AG08395 (cell line): ENCODE measurements at regions not wholly inside any gene's neighbourhood (a gene's known extent, or its start where the extent isn't known, plus 50 kb on each side); places are given as distances from the start of the nearest gene placed in this dataset.

Experiments used
- DNase-seq: peaks from one replicate; pipeline ENCODE4 v3.0.0; 2012; ENCODE audit warnings: mixed read lengths, low spot score

DNA sequence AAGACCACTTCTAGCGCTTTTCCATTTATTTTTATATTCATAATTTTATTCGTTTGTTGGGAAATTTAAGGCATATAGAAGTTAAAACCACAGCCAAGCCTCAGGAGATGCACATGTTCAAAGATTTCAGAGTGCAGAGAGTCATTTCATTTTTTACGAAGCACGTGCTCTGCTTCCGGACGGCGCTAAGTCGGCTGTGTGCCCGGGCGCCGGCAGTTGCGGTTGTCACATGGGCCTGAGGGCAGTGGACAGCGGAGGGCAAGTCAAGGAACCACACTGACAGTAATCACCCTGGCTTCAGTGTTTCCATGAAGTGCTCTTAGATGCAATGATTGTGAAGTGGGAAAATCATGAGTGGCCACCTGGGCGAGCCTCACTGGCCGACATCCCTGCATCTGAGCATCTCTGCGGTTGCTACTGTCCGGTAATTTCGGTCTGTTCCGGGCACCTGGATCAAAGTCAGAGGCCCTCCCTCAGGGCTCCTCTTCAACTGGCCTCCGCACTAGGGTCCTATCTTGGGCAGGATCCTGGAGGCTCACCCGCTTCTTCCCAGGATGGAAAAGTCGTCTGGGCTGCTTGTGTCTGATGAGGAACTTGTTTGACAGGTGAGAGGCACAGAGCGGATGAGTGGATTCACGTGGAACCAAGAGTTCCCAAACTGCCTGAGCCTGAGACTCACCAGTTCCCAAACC is 90.8 kb downstream of the DACT2 start:
- DNase-seq, result no peak

DNA sequence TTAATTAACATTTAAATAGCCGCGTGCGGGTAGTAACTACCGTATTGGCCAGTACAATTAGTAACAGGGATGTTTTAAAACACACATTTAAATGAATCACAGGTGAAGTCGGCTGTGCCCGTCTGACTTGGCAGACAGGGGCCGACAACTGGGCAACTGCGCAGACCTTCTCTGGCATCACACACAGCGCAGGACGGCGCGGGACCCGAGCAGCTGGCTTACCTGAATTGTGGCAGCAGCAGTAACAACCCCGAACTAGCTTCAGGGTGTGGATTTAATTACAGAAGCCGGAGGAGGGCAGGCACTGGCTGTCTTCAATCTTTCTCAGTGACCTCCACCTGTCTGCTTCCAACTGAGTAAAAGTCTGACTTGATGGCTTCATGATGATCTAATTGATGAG is 91.7 kb downstream of the DACT2 start:
- DNase-seq, result no peak

DNA sequence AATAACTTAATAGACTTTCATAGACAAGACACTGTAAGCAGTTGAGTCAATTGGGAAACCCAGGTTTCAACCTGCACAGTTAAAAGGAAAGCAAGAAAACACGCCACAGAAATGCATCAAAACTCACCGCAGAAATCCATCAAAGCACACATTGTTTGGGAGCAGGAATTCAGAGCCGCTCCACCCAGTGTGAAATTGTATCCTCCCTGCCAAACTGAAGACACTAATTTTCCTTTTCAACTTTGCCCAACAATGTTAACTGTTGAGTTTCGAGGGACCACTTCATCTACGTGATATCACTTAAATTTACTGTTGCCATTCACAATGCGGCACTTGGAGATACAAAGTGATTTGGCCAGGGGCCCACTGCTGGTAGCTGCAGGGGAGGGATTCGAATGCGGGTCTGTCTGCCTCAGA is 92.7 kb downstream of the DACT2 start:
- DNase-seq, result no peak

DNA sequence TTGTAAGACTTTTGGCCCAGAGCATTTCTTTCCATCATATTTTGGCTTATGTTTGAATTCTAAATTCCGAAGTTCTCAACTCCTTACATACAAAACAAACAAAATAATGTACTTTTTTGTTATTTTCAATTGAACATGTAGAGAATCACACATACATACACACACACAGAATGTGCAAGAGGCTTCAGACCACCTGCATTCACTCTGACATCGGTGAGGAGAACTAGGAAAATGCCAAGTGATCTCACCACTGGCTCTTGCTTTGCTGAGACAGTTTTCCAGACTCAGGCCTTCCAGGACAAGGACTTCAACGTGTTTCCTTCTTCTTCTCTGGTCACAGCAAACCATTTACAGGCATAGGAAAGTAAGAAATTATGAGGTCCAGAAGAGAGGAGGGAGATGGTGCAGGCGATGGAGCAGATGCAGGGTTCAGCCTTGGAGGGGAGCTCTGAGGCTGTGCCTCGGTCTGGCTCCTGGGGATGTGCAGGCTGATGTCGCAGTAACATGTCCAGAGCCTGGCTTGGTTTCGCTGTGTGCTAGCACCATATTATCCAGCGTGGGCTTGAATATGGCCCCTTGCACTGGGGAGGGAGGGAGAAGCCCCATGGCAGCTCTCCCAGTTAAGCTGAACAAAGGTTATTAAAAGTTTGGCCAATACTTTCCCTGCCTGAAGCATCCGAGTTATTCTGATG is 93.4 kb downstream of the DACT2 start:
- DNase-seq, result no peak

DNA sequence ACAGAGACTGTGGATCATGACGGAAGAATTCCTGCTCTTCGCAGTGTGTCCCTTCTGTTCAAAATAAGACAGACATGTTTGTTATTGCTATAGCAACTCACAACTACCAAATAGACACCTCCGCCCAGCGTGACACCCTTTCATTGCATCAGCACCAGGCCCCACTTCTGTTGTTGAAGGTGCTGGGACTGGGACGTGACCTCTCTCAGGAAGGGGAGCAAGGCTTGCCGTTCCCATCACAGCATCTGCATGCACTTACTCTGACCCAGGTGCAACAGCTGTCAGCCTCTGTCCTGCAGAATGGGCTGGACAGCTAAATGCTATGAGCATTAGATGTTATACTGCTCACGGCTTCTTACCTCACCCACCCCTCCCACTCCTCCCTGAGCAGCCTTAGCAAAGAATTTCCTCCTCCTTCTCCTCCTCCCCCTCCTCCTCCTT is 94.1 kb downstream of the DACT2 start:
- no peak for DNase-seq

DNA sequence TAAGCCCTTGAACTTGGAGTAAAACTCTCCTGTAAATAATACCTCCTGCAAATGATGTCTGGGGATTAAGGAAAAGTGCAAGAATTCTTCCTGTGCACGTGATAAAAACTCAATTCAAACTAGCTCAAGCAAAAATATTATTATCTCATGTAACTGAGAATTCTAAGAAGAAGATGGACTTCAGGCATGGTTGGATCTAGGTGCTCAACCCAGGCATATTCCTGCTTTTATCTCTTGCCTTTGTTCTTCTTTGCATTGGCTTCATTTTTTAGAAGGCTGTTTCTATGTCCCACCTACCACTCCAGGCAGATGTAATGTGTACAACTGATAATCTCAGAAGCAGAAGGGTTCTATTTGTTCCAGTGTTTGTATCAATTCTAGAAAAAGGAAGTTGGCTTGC is 95.8 kb downstream of the DACT2 start:
- no peak for DNase-seq

DNA sequence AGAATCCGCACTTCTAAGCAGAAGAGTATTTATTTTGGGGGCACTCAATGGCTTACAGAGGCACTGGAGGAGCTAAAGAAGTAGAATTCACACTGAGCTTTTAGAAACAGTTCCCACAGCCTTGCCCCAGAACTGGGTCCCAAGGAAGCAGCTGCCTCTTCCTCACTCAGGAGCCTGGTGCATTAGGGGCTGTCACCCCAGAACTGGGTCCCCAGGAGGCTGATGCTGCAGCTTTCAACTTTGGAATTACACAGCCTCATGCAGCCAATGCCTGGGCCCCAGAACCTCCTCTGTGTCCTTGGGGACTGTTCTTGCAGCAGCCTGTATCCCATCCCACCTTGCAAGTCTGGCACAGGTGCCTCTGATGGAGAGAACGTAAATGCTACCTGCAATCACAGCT is 96.4 kb downstream of the DACT2 start:
- no peak for DNase-seq

DNA sequence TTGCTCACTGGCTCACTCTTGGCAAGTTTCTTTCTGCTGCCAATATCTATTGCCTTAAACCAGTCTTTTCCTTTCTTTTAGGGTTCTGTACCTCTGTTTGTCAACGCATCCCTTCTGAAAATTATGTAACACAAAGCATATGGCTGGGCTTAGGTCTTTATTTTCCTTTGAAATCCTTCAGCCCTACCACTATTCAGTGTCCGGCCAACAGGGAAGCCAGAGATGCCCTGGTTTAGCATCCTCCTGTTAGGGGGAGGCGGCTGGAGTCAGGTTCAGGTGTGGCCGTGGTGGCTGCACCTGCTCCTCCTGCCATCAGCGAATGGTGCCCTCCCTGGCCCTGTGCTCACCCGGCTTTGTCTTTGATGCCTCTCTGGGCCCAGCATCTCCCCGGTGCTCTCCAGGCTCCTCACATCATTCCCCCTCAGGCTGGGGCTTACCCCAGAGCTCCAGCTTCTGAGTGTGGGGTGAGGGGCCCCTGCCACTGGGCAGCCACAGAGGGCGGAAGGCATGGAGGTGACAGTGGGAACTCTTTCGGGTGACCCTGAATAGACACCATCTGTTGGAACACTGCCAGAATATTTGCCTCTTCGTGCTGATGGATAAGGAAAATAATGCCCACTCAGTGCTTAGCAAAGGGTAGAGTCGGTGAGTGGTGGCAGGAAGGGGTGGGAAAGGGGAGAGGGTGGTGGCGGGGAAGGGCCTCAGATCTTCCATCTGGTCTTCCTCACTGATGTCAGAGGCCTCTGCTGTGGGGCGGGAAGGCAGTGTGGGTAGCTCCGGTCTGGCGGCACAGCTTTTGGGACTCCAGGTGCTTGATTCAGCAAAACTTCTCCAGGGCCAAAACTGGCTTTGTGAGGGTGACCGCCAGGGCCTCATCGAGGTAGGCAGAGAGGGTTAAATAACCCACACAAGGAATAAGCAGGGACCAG is 97.2 kb downstream of the DACT2 start:
- DNase-seq, result no peak

DNA sequence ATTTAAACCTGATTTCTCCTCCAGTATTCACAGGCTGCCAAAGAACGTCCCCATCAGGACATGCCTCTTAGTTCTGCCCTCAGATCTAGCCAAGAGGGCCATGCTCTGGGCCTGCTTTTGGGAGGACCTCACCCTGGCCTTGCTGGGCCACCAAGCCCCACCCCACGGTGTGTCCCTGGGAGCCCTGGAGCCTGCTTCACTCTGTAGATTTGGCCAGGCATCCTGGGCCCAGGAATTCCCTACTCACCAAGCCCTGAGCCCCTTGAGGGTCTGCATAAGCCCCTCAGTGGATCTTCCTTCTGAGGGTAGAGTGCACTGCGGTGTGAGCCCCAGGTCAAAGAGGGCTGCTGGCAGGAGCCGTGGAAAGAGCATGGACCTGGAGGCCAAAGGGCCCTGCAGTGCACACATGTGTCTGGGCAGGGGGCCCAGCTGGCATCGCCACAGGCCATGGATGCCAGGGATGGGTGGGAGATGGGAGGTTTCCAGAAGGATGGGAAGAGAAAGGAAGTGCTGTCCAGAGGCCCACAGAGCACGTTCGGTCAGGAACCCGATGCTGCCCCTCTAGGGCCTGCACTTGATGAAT is 98.0 kb downstream of the DACT2 start:
- no peak for DNase-seq

DNA sequence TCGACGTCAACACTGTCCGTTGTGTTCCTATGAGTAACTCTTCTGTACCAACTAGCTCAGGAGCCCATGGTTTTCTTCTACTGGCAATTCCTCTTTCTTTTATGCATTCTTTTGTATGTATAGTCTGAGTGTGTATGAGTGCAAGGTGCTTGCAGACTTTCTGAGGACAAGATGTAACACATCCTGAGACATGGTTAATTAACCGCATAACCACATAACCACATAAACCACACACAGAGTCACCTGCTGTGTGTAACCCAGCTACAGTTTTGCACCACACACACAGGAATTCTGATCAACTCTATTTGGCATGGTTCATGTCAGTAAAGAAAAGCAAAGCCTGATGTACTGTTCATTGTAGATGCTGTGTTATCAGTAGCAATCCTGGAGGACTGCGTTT is 98.6 kb downstream of the DACT2 start:
- no peak for DNase-seq

DNA sequence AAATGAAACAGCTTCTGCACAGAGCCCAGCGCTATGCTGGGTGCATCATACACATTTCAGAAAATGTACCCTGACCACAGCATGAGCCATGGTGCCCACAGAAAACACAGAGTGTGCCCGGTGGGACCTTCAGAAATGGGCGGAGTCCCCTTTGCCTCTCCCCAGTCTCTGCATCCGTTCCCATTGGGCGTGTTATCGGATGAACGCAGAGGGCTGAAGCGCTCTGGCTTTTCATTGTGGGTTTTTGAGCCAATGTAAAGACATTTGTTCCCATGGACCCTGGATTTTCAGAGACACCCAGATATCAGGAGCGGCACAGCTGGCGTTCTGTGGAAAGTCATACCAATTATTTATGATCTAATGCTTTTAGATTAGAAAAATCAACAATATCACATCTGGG is 99.8 kb downstream of the DACT2 start:
- DNase-seq, result no peak

DNA sequence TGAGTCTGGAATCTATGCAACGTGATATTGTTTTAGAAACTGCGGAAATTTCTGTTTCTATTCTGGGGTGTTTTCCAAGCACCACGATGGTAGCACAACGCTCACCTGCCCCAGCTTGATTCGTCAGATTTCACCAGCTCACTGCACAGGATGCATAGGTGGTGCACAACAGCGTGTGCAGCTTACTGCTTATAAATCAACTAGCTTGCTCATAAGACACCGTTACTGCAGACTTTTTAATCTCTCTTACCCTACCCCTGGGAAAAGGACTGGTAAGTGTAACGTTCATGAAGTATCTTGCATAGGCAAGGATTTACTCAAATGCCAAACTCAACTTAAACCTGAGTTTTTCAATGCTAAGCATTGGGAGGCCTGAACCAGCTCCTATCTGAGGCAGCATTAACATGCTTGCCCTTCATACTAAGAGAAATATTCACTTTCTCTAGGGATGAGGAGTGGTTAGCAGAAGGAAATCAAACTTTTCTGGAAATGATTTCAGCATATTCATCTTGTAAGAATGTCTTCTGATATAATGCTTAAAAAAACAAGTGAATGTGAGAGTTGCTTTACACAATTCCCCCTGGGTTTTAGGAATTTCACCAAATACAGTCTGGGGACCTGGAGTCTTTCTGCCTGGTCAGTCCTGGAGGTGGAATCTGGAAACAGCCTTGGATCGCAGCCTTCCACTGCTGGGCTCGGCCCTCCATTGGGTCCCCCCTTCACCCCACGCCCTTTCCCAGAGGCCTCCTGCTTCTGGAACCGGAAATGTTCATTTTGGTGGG is 100.6 kb downstream of the DACT2 start:
- DNase-seq, result peak; percentile 28

DNA sequence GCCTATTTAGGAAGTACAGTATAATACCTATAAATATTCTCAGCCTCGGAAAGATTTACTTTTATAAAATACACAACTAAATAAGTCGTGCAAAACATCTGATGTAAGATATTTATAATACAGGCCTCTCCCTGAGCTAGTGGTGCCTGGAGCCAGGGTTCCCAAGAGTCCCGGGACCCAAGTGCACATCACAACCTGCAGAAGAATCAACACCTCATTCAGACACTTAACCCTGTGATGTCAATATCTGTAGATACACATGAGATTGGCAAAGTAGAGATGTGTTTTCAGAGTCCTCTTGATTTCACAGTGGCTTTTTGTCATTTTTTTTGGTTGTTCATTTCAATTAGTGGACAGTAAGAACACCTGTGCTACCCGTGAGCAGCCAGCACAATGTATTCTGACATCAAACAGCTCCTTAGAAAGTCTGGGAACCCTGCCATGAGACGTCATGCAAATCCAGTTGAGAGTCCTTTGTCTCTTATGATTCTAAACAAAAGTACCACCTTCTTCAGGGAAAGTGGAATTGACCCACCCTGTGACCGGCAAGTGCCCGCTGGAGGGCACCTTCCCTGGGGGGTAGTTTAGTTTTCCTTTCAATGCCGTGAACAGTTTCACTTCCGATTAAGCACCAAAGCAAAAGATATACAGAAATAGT is 101.6 kb downstream of the DACT2 start:
- DNase-seq, result no peak

DNA sequence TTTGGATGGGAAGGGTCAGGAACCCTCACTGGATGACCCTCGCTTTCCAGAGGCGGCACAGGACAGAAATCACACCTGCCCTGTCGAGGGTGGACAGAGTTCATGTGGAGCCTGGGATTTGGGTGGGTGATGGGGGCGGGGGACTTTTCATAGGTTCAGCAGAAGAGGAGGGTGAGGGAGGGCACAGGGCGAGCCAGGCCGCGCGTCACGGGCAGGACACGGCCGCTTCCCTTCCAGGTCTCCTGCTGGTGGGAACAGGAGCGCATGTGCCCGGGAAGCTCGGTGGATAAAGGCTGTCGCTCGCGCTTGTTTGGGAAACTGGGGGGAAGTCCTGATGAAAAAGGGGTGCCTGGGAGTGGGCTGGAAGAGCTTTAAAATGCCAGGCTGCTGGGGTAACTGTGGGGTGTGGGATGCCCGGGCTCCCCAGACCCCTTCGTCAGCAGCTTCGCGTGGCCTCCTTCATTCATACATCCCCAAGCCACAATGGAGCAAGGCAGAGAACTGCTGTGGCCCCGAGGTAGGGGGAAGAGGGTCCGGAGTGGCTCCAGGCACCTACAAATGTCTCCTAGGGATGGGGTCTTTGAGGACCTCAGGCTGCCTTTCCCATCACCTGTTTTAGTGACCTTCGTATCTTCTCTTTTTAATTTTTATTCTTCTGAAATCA is 102.2 kb downstream of the DACT2 start:
- no peak for DNase-seq

DNA sequence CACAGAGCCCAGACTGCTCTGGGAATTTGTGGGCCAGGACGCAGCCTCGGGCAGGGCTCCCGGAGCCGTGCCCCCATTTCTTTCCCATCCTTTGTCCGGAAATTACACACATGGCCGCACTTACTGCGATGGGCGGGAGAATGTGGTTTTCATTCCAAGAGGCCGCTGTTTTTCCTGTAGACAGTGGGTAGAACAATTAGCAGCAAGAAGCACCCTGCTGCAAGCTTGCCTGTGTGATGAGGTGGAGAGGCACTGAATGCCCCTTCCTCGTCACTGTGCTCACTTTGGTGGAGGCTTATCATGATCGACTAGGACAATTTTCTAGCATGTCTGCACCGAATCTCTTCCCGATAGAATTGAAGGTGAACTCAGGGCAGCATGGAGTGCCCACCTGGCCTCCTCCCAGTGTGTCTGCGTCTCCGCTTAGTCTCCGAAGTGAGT is 102.8 kb downstream of the DACT2 start:
- DNase-seq, result peak; percentile 25

DNA sequence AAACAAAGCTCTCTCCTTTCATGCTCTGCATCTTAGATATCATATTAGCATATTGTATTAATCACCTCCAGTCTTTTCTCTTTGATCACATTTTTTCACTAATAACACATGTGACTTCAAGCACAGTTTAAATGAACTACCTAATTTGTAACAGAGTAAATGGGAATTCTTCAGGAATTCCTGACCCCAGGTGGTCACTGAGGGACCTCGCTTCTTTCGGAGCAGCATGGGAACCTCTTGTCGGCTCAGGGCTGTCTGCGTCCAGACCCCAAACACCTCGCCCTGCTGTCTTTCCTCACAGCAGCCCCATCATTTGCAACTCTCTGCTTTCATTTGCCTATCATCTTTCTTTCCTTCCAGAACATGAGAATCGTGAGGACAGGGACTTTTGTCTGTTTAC is 103.5 kb downstream of the DACT2 start:
- DNase-seq, result no peak

DNA sequence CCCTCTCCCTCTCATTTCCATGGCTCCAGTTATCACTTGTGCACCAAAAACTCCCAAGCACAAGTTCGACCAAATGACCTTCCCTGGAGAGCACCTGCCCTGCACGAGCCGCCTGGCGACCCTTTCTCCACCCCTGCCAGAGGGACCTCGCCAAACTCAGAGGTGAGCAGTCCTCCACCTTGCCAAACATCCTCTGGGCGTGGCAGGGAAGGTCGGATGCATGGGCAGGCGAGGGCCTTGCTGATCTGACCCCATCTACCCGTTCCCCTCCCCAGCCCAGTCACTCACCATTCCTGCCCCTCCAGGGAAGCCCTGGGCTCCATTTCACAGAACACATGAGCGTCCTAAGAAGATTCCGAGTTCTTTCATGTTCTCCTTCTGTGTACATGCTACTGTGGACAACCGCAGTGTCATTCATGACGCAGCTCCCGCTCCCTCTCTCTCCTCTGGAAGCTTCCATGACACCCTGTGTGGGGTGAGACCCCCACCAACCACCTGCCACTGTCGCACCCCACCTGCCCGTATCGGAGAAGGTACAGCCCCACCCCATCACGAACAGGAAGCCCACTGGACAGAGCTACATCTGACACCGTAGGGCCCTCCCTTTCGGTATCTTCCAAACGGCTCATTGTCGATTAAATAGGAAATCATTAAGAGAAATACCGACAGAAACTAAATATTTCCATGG is 104.3 kb downstream of the DACT2 start:
- no peak for DNase-seq

DNA sequence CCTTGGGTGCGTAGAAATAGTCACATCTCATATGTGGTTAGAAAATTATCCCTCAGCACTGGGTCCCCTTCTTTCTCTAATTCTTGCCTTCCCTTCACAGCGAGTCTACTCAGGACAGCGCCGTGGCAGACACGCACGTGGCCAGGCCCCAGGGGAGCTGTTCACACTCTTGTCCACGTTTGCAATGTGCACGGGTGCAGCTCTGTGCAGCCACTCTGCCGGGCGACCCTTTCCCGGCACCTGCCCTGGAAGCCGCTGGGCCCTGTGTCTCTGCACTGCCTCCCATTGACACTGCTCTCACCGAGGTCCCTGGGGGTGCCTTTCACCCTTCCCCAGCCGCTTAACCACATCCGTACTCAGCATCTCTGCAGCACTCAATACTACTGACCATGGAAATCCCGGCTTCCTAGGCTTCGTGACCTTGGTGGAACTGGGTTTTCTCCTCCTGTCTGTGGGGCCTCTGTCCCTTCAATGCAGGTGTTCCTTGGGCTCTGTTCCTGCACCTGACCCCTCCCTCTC is 104.9 kb downstream of the DACT2 start:
- DNase-seq, result no peak

DNA sequence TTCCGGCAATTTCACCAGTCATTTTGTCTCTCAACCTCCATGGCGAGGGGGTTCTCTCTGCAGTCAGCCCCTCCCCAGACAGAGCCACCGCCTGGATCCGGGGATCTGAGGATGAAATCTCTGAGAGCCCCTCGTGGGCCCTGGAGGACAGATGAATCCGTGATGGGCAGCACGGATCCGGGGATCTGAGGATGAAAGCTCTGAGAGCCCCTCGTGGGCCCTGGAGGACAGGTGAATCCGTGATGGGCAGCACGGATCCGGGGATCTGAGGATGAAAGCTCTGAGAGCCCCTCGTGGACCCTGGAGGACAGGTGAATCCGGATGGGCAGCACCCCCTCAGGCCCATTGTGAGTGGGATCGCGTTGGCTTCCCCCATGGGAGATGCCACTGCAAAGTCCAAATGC is 106.5 kb downstream of the DACT2 start:
- no peak for DNase-seq

DNA sequence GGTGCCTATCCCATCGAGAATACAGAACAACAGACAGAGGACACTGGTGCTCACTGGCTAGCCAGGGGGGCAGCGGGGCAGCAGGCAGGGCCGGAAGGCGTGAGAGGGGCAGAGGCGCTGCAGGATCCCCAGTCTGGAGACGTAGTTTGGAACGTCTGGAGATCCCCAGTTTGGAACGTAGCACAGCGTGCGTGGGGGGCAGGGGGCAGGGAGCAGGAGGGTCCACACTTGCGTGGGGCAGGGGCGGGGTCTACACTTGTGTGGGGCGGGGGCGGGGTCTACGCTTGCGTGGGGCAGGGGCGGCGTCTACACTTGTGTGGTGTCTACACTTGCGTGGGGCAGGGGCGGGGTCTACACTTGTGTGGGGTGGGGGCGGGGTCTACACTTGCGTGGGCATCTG is 107.2 kb downstream of the DACT2 start:
- no peak for DNase-seq
